IPS-NIHi11 (cell line): ENCODE measurements at regions not wholly inside any gene's neighbourhood (a gene's known extent, or its start where the extent isn't known, plus 50 kb on each side); places are given as distances from the start of the nearest gene placed in this dataset.
A peak's percentile ranks its signal among the peaks of the same experiment; 100 is the strongest.

Experiments used
- DNase-seq: peaks from one replicate; pipeline ENCODE4 v3.0.0; 2012; ENCODE audit warnings: mixed read lengths, low spot score

- DNase-seq: no peak
These were observed 63.5 kb upstream of the BHLHE23 start for GRCh38 chr20:63070301-63070625.

GRCh38 chr20:63068711-63069367 lies 62.1 kb upstream of the BHLHE23 start:
- no peak for DNase-seq

GRCh38 chr20:63067721-63068560 lies 61.2 kb upstream of the BHLHE23 start:
- DNase-seq: no peak

GRCh38 chr20:63067266-63067635 lies 60.5 kb upstream of the BHLHE23 start:
- DNase-seq: no peak

- DNase-seq: no peak
These were observed 59.9 kb upstream of the BHLHE23 start for GRCh38 chr20:63066506-63067265.

- DNase-seq: no peak
These were observed 59.1 kb upstream of the BHLHE23 start for GRCh38 chr20:63065911-63066310.

GRCh38 chr20:63064745-63065711 lies 58.3 kb upstream of the BHLHE23 start:
- no peak for DNase-seq

- peak; percentile 76 for DNase-seq
These were observed 57.5 kb upstream of the BHLHE23 start for GRCh38 chr20:63064310-63064709.

- DNase-seq: no peak
These were observed 55.7 kb upstream of the BHLHE23 start for GRCh38 chr20:63062188-63063140.

- DNase-seq: no peak
These were observed 55.0 kb upstream of the BHLHE23 start for GRCh38 chr20:63061771-63062100.

- DNase-seq: no peak
These were observed 54.4 kb upstream of the BHLHE23 start for GRCh38 chr20:63061051-63061770.

GRCh38 chr20:63060057-63060991 lies 53.6 kb upstream of the BHLHE23 start:
- DNase-seq: no peak

- no peak for DNase-seq
These were observed 52.9 kb upstream of the BHLHE23 start for GRCh38 chr20:63059684-63060056.

- DNase-seq: no peak
These were observed 52.1 kb upstream of the BHLHE23 start for GRCh38 chr20:63058696-63059335.

GRCh38 chr20:63057171-63058117 lies 50.7 kb upstream of the BHLHE23 start:
- DNase-seq: no peak

- DNase-seq: peak; percentile 90
These were observed 49.7 kb upstream of the BHLHE23 start for GRCh38 chr20:63056236-63057170.
